Stomach (tissue), 8 donors: ENCODE measurements at regions not wholly inside any gene's neighbourhood (a gene's known extent, or its start where the extent isn't known, plus 50 kb on each side); places are given as distances from the start of the nearest gene placed in this dataset.
A peak's percentile ranks its signal among the peaks of the same experiment; 100 is the strongest.

Experiments
- DNase-seq, 2 donors: peaks; one replicate each; pipeline versions ENCODE4 v3.0.0 to v3.0.0-alpha.2; 2013 to 2019
- H3K27ac ChIP-seq, 5 donors: fragments of 200-600 bp in 4 of 5; sonication (generic) in 4 of 5; one replicate each; pipeline ENCODE4 v1.5.1; 2013 to 2019; ENCODE audit warnings: mild to moderate bottlenecking in 1 of 5, moderate library complexity in 1 of 5
- H3K27me3 ChIP-seq, 3 donors: fragments of 200-600 bp; sonication (generic); one replicate each; pipeline ENCODE4 v1.5.1; 2017 to 2019; ENCODE audit warnings: mixed run types in 1 of 3
- H3K36me3 ChIP-seq, 4 donors: fragments of 200-600 bp; sonication (generic); 1 replicate in 3 of 4; 2 replicates in 1 of 4; pipeline ENCODE4 v1.5.1; 2016 to 2019
- H3K4me1 ChIP-seq, 4 donors: fragments of 200-600 bp; sonication (generic); one replicate each; pipeline ENCODE4 v1.5.1; 2016 to 2019
- H3K4me3 ChIP-seq, 4 donors: fragments of 200-600 bp; sonication (generic) in 3 of 4; one replicate each; pipeline ENCODE4 v1.5.1; 2016 to 2019; ENCODE audit warnings: mild to moderate bottlenecking in 1 of 4
- H3K9me3 ChIP-seq, 4 donors: fragments of 200-600 bp; sonication (generic); one replicate each; pipeline ENCODE4 v1.5.1; 2016 to 2019
- EP300 ChIP-seq: sonication (generic); formaldehyde crosslinking; IDR thresholded peaks from one replicate; pipeline ENCODE4 v1.6.1; 2017; ENCODE audit warnings: antibody characterized with exemption
- POLR2A ChIP-seq, 4 donors: fragments of 450-650 bp; IDR thresholded peaks; one replicate each; pipeline ENCODE4 v1.6.1; 2016; ENCODE audit warnings: antibody characterized with exemption in 4 of 4, control low read depth in 2 of 4, mild to moderate bottlenecking in 1 of 4, moderate library complexity in 1 of 4
- POLR2AphosphoS5 ChIP-seq, 3 donors: sonication (generic); formaldehyde crosslinking; IDR thresholded peaks; one replicate each; pipeline ENCODE4 v1.6.1; 2016; ENCODE audit warnings: antibody characterized with exemption in 3 of 3
- WGBS, 5 donors: extraction: QIAGEN DNeasy Blood & Tissue Kit in 3 of 5; methylation state at CpG; one replicate each; pipeline versions ENCODE4 v1.1.5 to v1.1.7; 2013 to 2018; 5-methylcytosine and 5-hydroxymethylcytosine counted together
- intact Hi-C: fragments of 100-400 bp; cut with DNase I; formaldehyde crosslinking; loops from one replicate; pipeline ENCODE4 v1.15.1; 2023; ENCODE audit warnings: low total_unique reads
- TF ChIP-seq, protein P1 (sequence below), 7 experiments: fragments of 450-650 bp in 4 of 7; fragments of 200-600 bp in 3 of 7; sonication (generic) in 3 of 7; IDR thresholded peaks; one replicate each; pipeline ENCODE4 v1.5.1; 2016 to 2019; ENCODE audit warnings: antibody characterized with exemption in 7 of 7, control low read depth in 2 of 7, mild to moderate bottlenecking in 1 of 7
- donor health status: healthy with polysubstance abuse.
- donor health status: Bipolar disorder and iron deficiency.
- donor health status: healthy.

- no peak overlapping the region for H3K27ac ChIP-seq
- H3K36me3 ChIP-seq, result no peaks in the 10 kb centered on the region
- H3K9me3 ChIP-seq, result peaks cover 0 to 25% (median 0%) of the 10 kb centered on the region in 4 donors
- H3K27me3 ChIP-seq, result peaks cover 12 to 35% (median 16%) of the 10 kb centered on the region in 3 donors
- peaks cover 0 to 17% (median 6%) of the 10 kb centered on the region in 4 donors for H3K4me1 ChIP-seq
- no peak for TF ChIP-seq POLR2AphosphoS5 (IDR thresholded peaks at IDR 0.05)
- TF ChIP-seq EP300, result no peak
- no peak for DNase-seq
- no peak overlapping the region for H3K4me3 ChIP-seq
- intact Hi-C loops, result no loop called here
- 78 to 85% (median 80%) methylated on average over 14 of the region's 14 CpGs for WGBS, 5 donors
Observed at GRCh38 chr16:6023449-6023848, 925.9 kb upstream of the EEF2KMT start.

GRCh38 chr16:6021276-6021943 is 923.8 kb upstream of the EEF2KMT start:
- Histone ChIP-seq H3K4me1 (peaks cover 0 to 18% (median 6%) of the 10 kb centered on the region in 4 donors), H3K36me3 (no peaks in the 10 kb centered on the region), H3K9me3 (peaks cover 0 to 21% (median 0%) of the 10 kb centered on the region in 4 donors), H3K4me3 (no peak overlapping the region), H3K27me3 (peaks cover 15 to 46% (median 18%) of the 10 kb centered on the region in 3 donors), H3K27ac (no peak overlapping the region)
- intact Hi-C loops, result no loop called here
- WGBS, 5 donors, result 59 to 67% (median 61%) methylated on average over 9 of the region's 9 CpGs
- TF ChIP-seq EP300 (no peak), POLR2AphosphoS5 (IDR thresholded peaks at IDR 0.05) (no peak)
- TF ChIP-seq, protein P1, sequence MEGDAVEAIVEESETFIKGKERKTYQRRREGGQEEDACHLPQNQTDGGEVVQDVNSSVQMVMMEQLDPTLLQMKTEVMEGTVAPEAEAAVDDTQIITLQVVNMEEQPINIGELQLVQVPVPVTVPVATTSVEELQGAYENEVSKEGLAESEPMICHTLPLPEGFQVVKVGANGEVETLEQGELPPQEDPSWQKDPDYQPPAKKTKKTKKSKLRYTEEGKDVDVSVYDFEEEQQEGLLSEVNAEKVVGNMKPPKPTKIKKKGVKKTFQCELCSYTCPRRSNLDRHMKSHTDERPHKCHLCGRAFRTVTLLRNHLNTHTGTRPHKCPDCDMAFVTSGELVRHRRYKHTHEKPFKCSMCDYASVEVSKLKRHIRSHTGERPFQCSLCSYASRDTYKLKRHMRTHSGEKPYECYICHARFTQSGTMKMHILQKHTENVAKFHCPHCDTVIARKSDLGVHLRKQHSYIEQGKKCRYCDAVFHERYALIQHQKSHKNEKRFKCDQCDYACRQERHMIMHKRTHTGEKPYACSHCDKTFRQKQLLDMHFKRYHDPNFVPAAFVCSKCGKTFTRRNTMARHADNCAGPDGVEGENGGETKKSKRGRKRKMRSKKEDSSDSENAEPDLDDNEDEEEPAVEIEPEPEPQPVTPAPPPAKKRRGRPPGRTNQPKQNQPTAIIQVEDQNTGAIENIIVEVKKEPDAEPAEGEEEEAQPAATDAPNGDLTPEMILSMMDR (IDR thresholded peaks at IDR 0.05), result no peak
- no peak for DNase-seq

- no peak for DNase-seq
- TF ChIP-seq, protein P1 (IDR thresholded peaks at IDR 0.05), result no peak
- TF ChIP-seq POLR2AphosphoS5 (IDR thresholded peaks at IDR 0.05) (no peak), POLR2A (IDR thresholded peaks at IDR 0.05) (no peak), EP300 (no peak)
- Histone ChIP-seq H3K27me3 (peaks cover 15 to 46% (median 18%) of the 10 kb centered on the region in 3 donors), H3K4me3 (no peak overlapping the region), H3K9me3 (peaks cover 0 to 21% (median 4%) of the 10 kb centered on the region in 4 donors), H3K27ac (no peak overlapping the region), H3K36me3 (no peaks in the 10 kb centered on the region), H3K4me1 (peaks cover 0 to 18% (median 6%) of the 10 kb centered on the region in 4 donors)
- intact Hi-C loops, result no loop called here
- WGBS, 5 donors, result 7 to 18% (median 11%) methylated on average over 16 to 41 of the region's 41 CpGs
Observed at GRCh38 chr16:6020162-6020985, 922.8 kb upstream of the EEF2KMT start.

DNA sequence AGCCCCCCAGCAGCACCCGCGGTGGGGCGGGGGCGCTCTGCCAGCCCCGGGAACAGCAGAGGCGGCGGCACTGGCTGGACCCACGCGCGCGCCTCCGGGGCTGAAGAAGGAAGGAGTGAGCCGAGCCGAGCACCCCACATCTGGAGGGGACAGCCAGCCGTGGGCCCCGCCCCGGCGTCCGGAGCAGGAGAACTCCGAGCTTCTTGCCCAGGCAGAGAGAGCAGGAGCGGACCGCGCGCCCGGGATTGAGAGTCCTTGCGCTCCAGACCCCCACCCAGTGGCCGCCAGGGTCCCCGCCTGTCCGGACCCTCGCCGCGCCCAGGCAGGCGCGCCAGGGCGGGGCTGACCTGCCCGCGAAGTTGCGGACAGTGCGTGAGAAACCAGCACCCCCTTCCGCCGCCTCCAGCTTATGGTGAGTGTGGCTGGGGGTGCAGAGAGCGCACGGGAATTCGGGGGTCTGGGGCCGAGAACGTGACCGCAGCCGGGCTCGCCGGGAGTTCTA is 921.9 kb upstream of the EEF2KMT start:
- H3K4me3 ChIP-seq, result no peak overlapping the region
- H3K36me3 ChIP-seq, result no peaks in the 10 kb centered on the region
- H3K9me3 ChIP-seq, result peaks cover 0 to 21% (median 10%) of the 10 kb centered on the region in 4 donors
- peaks cover 0 to 18% (median 6%) of the 10 kb centered on the region in 4 donors for H3K4me1 ChIP-seq
- no peak overlapping the region for H3K27ac ChIP-seq
- TF ChIP-seq POLR2AphosphoS5 (IDR thresholded peaks at IDR 0.05) (no peak), EP300 (no peak)
- TF ChIP-seq, protein P1 (IDR thresholded peaks at IDR 0.05), result no peak
- intact Hi-C loops, result no loop called here
- peak in 1 of 2 donors; percentile 16 for DNase-seq
- peaks cover 15 to 46% (median 18%) of the 10 kb centered on the region in 3 donors for H3K27me3 ChIP-seq
- WGBS, 5 donors, result 4 to 9% (median 5%) methylated on average over 9 to 50 of the region's 50 CpGs; no CpG with 5 or more reads in 1 of the 5 donors
